ENCODE measurements at regions not wholly inside any gene's neighbourhood (a gene's known extent, or its start where the extent isn't known, plus 50 kb on each side); places are given as distances from the start of the nearest gene placed in this dataset.

DNA sequence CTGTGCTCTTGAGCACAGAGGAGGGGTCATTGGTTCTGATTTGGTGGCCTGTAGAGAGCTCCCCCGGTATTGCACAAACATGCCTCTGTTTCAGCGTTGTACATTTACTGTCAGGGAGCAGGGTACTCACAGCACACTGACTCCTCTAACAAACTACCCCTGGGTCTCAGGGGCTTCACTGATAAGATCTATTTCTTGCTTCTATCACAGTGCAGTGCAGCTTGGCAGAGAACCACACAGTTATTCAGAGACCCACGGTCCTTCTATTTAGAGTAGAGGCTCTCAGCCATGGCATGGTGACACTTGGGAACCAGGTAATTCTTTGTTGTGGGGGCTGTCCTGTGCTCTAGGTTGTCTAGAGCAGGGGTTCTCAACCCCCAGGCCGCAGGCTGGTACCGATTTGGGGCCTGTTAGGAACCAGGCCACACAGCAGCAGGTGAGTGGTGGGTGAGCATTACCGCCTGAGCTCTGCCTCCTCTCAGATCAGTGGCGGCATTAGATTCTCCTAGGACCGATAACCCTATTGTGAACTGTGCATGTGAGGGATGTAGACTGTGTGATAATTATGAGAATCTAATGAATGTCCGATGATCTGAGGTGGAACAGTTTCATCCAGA is 133.4 kb upstream of the MYCN start:
- TF ChIP-seq, protein P1, sequence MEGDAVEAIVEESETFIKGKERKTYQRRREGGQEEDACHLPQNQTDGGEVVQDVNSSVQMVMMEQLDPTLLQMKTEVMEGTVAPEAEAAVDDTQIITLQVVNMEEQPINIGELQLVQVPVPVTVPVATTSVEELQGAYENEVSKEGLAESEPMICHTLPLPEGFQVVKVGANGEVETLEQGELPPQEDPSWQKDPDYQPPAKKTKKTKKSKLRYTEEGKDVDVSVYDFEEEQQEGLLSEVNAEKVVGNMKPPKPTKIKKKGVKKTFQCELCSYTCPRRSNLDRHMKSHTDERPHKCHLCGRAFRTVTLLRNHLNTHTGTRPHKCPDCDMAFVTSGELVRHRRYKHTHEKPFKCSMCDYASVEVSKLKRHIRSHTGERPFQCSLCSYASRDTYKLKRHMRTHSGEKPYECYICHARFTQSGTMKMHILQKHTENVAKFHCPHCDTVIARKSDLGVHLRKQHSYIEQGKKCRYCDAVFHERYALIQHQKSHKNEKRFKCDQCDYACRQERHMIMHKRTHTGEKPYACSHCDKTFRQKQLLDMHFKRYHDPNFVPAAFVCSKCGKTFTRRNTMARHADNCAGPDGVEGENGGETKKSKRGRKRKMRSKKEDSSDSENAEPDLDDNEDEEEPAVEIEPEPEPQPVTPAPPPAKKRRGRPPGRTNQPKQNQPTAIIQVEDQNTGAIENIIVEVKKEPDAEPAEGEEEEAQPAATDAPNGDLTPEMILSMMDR (IDR thresholded peaks at IDR 0.05) = no peak
- TF ChIP-seq, protein P2, sequence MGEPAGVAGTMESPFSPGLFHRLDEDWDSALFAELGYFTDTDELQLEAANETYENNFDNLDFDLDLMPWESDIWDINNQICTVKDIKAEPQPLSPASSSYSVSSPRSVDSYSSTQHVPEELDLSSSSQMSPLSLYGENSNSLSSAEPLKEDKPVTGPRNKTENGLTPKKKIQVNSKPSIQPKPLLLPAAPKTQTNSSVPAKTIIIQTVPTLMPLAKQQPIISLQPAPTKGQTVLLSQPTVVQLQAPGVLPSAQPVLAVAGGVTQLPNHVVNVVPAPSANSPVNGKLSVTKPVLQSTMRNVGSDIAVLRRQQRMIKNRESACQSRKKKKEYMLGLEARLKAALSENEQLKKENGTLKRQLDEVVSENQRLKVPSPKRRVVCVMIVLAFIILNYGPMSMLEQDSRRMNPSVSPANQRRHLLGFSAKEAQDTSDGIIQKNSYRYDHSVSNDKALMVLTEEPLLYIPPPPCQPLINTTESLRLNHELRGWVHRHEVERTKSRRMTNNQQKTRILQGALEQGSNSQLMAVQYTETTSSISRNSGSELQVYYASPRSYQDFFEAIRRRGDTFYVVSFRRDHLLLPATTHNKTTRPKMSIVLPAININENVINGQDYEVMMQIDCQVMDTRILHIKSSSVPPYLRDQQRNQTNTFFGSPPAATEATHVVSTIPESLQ (CRISPR knock-in tag; IDR thresholded peaks at IDR 0.05) = no peak
- TF ChIP-seq TEAD1 (CRISPR knock-in tag; IDR thresholded peaks at IDR 0.05) (no peak), ZNF219 (CRISPR knock-in tag; IDR thresholded peaks at IDR 0.05; ENCODE audit: borderline replicate concordance) (no peak), JUN (CRISPR knock-in tag; IDR thresholded peaks at IDR 0.05) (no peak)
- TF ChIP-seq, protein P3, sequence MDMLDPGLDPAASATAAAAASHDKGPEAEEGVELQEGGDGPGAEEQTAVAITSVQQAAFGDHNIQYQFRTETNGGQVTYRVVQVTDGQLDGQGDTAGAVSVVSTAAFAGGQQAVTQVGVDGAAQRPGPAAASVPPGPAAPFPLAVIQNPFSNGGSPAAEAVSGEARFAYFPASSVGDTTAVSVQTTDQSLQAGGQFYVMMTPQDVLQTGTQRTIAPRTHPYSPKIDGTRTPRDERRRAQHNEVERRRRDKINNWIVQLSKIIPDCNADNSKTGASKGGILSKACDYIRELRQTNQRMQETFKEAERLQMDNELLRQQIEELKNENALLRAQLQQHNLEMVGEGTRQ (CRISPR knock-in tag; IDR thresholded peaks at IDR 0.05) = no peak
- TF ChIP-seq, protein P4, sequence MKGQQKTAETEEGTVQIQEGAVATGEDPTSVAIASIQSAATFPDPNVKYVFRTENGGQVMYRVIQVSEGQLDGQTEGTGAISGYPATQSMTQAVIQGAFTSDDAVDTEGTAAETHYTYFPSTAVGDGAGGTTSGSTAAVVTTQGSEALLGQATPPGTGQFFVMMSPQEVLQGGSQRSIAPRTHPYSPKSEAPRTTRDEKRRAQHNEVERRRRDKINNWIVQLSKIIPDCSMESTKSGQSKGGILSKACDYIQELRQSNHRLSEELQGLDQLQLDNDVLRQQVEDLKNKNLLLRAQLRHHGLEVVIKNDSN (CRISPR knock-in tag; IDR thresholded peaks at IDR 0.05) = no peak
- TF ChIP-seq, protein P5, sequence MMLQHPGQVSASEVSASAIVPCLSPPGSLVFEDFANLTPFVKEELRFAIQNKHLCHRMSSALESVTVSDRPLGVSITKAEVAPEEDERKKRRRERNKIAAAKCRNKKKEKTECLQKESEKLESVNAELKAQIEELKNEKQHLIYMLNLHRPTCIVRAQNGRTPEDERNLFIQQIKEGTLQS (CRISPR knock-in tag; conservative IDR thresholded peaks at IDR 0.05) = no peak
